Esophagus squamous epithelium (tissue), 4 donors: ENCODE measurements at regions not wholly inside any gene's neighbourhood (a gene's known extent, or its start where the extent isn't known, plus 50 kb on each side); places are given as distances from the start of the nearest gene placed in this dataset.

Source experiments
- POLR2A ChIP-seq, 4 donors: fragments of 450-650 bp; IDR thresholded peaks; one replicate each; pipeline ENCODE4 v1.6.1; 2017; ENCODE audit warnings: antibody characterized with exemption in 4 of 4, mild to moderate bottlenecking in 4 of 4, moderate library complexity in 3 of 4
- TF ChIP-seq, protein P1 (sequence below), 6 experiments: fragments of 450-650 bp in 4 of 6; fragments of 200-600 bp in 2 of 6; sonication (generic) in 2 of 6; IDR thresholded peaks; one replicate each; pipeline ENCODE4 v1.5.1; 2016 to 2019; ENCODE audit warnings: antibody characterized with exemption in 6 of 6, mild to moderate bottlenecking in 4 of 6, moderate library complexity in 4 of 6

DNA sequence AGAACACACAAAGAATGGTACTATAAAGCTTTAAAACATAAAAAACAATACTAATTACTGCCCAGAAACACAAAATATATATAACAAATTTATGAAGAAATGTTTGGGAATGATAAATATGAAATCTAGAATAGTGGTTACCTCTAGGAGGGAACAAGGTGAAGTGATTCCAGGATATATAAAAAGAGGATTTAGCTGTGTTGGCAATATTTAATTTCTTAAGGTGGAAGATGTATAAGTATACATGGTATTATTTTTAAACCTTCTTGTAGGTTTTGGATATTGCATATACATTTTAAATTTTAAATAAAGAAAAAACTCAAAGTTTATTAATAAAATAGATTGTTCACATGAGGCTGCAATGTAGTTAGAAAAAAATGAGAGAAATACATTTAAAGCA is 112.7 kb upstream of the ZNF618 start:
- TF ChIP-seq, protein P1, sequence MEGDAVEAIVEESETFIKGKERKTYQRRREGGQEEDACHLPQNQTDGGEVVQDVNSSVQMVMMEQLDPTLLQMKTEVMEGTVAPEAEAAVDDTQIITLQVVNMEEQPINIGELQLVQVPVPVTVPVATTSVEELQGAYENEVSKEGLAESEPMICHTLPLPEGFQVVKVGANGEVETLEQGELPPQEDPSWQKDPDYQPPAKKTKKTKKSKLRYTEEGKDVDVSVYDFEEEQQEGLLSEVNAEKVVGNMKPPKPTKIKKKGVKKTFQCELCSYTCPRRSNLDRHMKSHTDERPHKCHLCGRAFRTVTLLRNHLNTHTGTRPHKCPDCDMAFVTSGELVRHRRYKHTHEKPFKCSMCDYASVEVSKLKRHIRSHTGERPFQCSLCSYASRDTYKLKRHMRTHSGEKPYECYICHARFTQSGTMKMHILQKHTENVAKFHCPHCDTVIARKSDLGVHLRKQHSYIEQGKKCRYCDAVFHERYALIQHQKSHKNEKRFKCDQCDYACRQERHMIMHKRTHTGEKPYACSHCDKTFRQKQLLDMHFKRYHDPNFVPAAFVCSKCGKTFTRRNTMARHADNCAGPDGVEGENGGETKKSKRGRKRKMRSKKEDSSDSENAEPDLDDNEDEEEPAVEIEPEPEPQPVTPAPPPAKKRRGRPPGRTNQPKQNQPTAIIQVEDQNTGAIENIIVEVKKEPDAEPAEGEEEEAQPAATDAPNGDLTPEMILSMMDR (IDR thresholded peaks at IDR 0.05) = no peak
- no peak for TF ChIP-seq POLR2A (IDR thresholded peaks at IDR 0.05)
